HG03432 (cell line): ENCODE measurements at regions not wholly inside any gene's neighbourhood (a gene's known extent, or its start where the extent isn't known, plus 50 kb on each side); places are given as distances from the start of the nearest gene placed in this dataset.

Experiments
- ATAC-seq: cut with Tn5 transposase; IDR thresholded peaks from one replicate; pipeline ENCODE4 v1.9.1; 2021; ENCODE audit warnings: mild to moderate bottlenecking, moderate library complexity; ENCODE audit not compliant: unreplicated experiment

- no peak for ATAC-seq
These were observed 516.7 kb upstream of the CELF2 start for GRCh38 chr10:10500937-10501336.

GRCh38 chr10:10503772-10504171, 513.9 kb upstream of the CELF2 start:
- ATAC-seq = no peak

- ATAC-seq = no peak
These were observed 509.5 kb upstream of the CELF2 start for GRCh38 chr10:10508211-10508610.

- no peak for ATAC-seq
These were observed 507.5 kb upstream of the CELF2 start for GRCh38 chr10:10510179-10510578.

- ATAC-seq = no peak
These were observed 504.6 kb upstream of the CELF2 start for GRCh38 chr10:10513067-10513466.

- ATAC-seq = no peak
These were observed 503.8 kb upstream of the CELF2 start for GRCh38 chr10:10513898-10514297.

GRCh38 chr10:10514797-10515196, 502.9 kb upstream of the CELF2 start:
- no peak for ATAC-seq

GRCh38 chr10:10515479-10516204, 502.0 kb upstream of the CELF2 start:
- no peak for ATAC-seq

- ATAC-seq = no peak
These were observed 501.1 kb upstream of the CELF2 start for GRCh38 chr10:10516346-10517130.

GRCh38 chr10:10517866-10518265, 499.8 kb upstream of the CELF2 start:
- ATAC-seq = no peak

GRCh38 chr10:10519674-10520073, 498.0 kb upstream of the CELF2 start:
- ATAC-seq = no peak

GRCh38 chr10:10520491-10521385, 496.9 kb upstream of the CELF2 start:
- peak; percentile 97 for ATAC-seq

GRCh38 chr10:10526846-10527245, 490.8 kb upstream of the CELF2 start:
- ATAC-seq = no peak

- no peak for ATAC-seq
These were observed 489.7 kb upstream of the CELF2 start for GRCh38 chr10:10527861-10528562.

GRCh38 chr10:10528563-10528910, 489.1 kb upstream of the CELF2 start:
- ATAC-seq = no peak

GRCh38 chr10:10530313-10530712, 487.4 kb upstream of the CELF2 start:
- no peak for ATAC-seq

GRCh38 chr10:10532236-10532635, 485.4 kb upstream of the CELF2 start:
- no peak for ATAC-seq

- no peak for ATAC-seq
These were observed 484.8 kb upstream of the CELF2 start for GRCh38 chr10:10532826-10533225.

- no peak for ATAC-seq
These were observed 484.2 kb upstream of the CELF2 start for GRCh38 chr10:10533437-10533836.

- no peak for ATAC-seq
These were observed 479.3 kb upstream of the CELF2 start for GRCh38 chr10:10538326-10538725.

GRCh38 chr10:10540398-10540797, 477.3 kb upstream of the CELF2 start:
- ATAC-seq = no peak
